RWPE1 (cell line): ENCODE measurements at regions not wholly inside any gene's neighbourhood (a gene's known extent, or its start where the extent isn't known, plus 50 kb on each side); places are given as distances from the start of the nearest gene placed in this dataset.

Experiments used
- CTCF ChIA-PET: fragments of 350-600 bp; sonication (Branson Sonifier 250); formaldehyde crosslinking; extraction: SDS; loops from one replicate; lab custom pipeline; 2021; lab: Yijun Ruan, JAX
- POLR2A ChIA-PET: fragments of 400-600 bp; formaldehyde crosslinking; extraction: SDS; loops from one replicate; lab custom pipeline; 2020; ENCODE audit warnings: antibody characterized with exemption; ENCODE audit not compliant: low non-redundant PET; lab: Yijun Ruan, JAX
- DNase-seq: peaks from one replicate; pipeline ENCODE4 v3.0.0; 2012; ENCODE audit warnings: low spot score
- H3K27ac ChIP-seq: fragments of 450-650 bp; 2 replicates; pipeline ENCODE4 v1.5.1; 2017
- TF ChIP-seq, protein P1 (sequence below): fragments of 450-650 bp; conservative IDR thresholded peaks from 2 replicates; pipeline ENCODE4 v1.5.1; 2017; ENCODE audit warnings: low read depth, mild to moderate bottlenecking

DNA sequence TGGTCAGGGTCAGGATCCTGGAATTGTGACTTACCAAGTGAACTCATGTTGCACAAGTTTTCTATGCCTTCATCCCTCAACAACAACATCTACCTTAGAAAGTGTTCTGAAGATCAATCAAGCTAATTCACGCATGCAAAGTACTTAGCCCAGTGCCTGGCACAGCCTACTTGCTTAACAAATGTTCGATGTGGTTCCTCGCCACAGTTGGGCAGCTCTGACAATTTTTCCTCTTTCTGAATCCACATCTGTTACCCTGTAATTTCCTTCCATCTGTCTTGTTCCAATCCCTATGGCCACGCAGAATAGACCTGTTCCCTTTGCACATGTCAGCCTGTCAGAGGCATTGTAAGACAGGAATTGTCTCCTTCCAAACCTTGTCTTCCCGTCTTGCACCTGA is 1415.2 kb downstream of the TBC1D22A start:
- DNase-seq = no peak
- POLR2A ChIA-PET = no interaction called here
- TF ChIP-seq, protein P1, sequence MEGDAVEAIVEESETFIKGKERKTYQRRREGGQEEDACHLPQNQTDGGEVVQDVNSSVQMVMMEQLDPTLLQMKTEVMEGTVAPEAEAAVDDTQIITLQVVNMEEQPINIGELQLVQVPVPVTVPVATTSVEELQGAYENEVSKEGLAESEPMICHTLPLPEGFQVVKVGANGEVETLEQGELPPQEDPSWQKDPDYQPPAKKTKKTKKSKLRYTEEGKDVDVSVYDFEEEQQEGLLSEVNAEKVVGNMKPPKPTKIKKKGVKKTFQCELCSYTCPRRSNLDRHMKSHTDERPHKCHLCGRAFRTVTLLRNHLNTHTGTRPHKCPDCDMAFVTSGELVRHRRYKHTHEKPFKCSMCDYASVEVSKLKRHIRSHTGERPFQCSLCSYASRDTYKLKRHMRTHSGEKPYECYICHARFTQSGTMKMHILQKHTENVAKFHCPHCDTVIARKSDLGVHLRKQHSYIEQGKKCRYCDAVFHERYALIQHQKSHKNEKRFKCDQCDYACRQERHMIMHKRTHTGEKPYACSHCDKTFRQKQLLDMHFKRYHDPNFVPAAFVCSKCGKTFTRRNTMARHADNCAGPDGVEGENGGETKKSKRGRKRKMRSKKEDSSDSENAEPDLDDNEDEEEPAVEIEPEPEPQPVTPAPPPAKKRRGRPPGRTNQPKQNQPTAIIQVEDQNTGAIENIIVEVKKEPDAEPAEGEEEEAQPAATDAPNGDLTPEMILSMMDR = no peak
- no peak overlapping the region for H3K27ac ChIP-seq
- CTCF ChIA-PET = no interaction called here

DNA sequence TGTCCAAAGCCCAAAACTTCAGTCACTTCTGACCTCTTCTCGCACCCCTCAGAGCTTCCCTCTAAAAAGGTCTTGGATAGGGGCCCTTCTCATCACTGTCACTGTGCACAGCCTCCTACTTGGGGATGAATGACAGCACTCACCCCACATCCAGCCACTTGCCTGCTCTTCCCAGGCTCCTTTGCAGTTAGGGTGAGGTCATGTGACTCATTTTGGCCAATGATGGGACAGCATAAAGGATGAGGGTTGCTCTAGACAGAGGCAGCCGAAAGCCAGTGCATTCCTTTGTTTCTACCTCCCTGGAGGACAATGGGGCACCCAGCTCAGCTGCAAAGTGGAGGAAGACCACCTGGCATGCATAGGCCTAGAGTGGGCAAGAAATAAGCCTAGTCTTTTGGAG is 1413.3 kb downstream of the TBC1D22A start:
- TF ChIP-seq, protein P1 = no peak
- CTCF ChIA-PET = no interaction called here
- no peak overlapping the region for H3K27ac ChIP-seq
- DNase-seq = no peak
- POLR2A ChIA-PET = no interaction called here

DNA sequence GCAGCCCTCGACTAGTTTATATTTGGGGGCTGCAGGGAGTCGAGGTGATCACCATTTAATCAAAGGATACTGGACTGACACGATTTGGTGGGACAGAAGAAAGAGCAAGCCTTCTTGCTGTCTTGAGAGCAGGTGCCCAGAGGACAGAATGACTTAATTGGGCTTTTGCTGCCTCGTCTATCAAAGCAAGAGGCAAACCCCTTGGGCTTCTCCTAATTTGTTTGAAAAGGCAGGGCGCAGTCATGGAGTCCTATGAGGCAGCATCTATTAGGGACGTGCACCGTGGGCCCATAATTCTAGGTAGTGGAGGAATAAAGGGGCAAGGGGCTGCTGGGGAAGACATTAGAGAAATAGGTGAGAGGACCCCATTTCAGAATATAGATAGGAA is 1411.3 kb downstream of the TBC1D22A start:
- POLR2A ChIA-PET = no interaction called here
- CTCF ChIA-PET = no interaction called here
- TF ChIP-seq, protein P1 = no peak
- H3K27ac ChIP-seq = no peak overlapping the region
- no peak for DNase-seq

DNA sequence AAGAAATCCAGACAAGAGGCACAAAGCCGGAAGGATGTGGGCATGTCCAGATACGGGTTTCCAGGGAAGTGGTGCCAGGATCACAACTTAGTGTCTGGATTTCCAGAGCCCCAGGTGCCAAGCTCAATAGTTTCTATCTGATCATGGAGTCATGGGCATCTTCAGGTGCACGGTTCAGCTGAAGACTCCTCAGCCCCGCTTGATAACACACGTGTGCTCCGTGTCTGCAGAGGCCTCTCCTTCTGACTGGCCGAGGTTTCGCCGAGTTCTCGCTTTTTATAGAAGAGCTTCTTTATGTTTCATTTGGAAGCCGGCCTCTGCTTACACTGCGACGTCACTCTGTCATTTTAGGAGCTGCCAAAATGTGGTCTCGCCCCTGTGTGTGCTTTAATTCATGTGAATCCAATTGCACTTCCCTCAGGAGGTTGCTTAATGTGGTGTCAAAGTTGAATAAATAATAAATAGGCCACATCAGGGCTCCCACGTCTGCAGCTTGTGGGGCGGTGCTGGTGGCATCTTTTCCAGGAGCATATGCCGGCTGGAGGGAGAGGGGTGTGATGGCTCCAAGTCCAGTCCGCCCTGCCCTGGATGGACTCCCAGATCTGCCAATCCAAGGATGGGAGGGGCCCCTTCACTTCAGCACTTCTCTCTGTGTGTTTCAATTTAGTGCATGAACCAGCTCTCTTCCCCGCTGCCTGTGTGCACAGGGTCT is 1410.8 kb downstream of the TBC1D22A start:
- ChIA-PET POLR2A (no interaction called here), CTCF (no interaction called here)
- DNase-seq = no peak

DNA sequence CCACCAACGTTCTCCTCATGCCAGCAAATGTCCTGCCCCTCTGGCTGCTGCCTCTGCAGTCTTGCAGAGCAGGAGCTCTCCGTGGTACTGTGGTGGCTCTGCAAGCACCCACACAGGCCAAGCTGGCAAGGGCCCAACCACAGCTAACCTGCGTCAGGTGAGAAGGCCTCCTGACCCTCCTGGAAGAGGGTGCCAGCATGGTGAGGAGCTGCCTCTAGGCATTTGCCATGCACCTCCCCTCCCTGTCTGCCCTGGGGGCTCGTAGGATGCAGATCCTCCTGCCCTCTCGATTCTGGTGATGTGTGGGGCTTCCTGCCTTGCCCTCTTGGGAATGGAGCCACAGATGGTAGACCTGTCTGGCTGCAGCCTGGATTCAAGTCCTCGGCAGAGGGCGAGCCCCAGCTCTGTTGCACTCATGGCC is 1408.8 kb downstream of the TBC1D22A start:
- TF ChIP-seq, protein P1 = no peak
- H3K27ac ChIP-seq = no peak overlapping the region
- POLR2A ChIA-PET = no interaction called here
- no peak for DNase-seq
- CTCF ChIA-PET = no interaction called here

More for the DNA sequence above, 1410.8 kb downstream of the TBC1D22A start:
- H3K27ac ChIP-seq = no peak overlapping the region
- TF ChIP-seq, protein P1 = no peak

DNA sequence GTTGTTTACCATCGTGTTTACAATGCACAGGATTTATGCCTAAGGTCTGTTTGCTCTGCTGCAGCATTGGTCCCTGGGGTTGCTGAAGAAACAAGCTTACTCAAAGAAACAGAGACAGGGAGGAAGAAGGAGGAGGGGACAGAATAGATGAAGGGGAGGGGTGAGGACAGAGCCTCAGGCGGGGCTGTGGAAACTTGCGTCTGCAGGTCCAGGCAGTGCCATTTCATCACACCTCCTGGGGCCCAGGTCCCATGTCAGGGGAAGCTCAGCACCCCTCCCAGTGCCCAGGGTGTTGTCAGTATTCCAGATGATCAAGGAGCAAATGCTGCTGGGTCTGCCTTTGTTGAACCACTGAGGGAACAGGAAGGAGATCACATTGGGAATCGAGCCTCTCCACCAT is 1406.8 kb downstream of the TBC1D22A start:
- H3K27ac ChIP-seq = no peak overlapping the region
- CTCF ChIA-PET = no interaction called here
- POLR2A ChIA-PET = no interaction called here
- DNase-seq = no peak
- TF ChIP-seq, protein P1 = no peak

DNA sequence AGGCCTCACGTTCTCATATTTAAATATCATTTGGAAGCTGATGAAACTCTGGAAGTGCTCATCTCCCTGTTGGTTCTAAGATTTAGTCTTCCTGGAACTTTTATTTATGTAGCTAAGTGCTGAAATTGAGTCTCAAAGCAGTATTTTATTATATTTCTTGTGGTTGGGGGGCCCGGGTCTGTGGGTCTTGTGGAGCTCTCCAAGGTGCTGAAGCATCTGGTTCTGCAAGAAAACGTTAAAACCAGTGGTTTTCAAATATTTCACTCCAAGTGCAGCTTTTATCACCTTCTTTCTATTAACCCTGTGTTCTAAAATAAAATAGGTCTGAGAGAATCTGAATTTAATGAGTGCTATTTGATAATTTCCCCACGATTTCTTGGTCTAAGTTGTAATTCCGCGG is 1404.8 kb downstream of the TBC1D22A start:
- POLR2A ChIA-PET = no interaction called here
- DNase-seq = no peak
- TF ChIP-seq, protein P1 = no peak
- H3K27ac ChIP-seq = no peak overlapping the region
- CTCF ChIA-PET = no interaction called here
